PC-9 (cell line): ENCODE measurements at regions not wholly inside any gene's neighbourhood (a gene's known extent, or its start where the extent isn't known, plus 50 kb on each side); places are given as distances from the start of the nearest gene placed in this dataset.
"Not testable (repeated sequence)": the region's sequence is repeated elsewhere in the genome, so short reads cannot be mapped to it uniquely, and the experiment has no call there.

Experiments used
- BruUV-seq: library from RNA; stranded (reverse); fragments of 400-500 nt; replicated peaks from 2 replicates; lab custom pipeline; 2021; lab: Mats Ljungman, UMichigan
- CTCF ChIA-PET: fragments of 300-600 bp; sonication (Branson Sonifier 250); formaldehyde crosslinking; loops from one replicate; lab custom pipeline; 2022; ENCODE audit warnings: antibody characterized with exemption; lab: Charles Lee
- POLR2A ChIA-PET: fragments of 300-600 bp; sonication (Branson Sonifier 250); formaldehyde crosslinking; loops from one replicate; lab custom pipeline; 2022; ENCODE audit warnings: antibody characterized with exemption; ENCODE audit not compliant: unreplicated experiment; lab: Charles Lee
- DNase-seq, 2 experiments: peaks; one replicate each; pipeline versions ENCODE4 v3.0.0 to v3.0.0-alpha.2; 2015 to 2022; ENCODE audit warnings: mixed read lengths in 1 of 2
- H2AFZ ChIP-seq: fragments of 200-600 bp; sonication (generic); 2 replicates; pipeline ENCODE4 v1.8.1; 2017; ENCODE audit warnings: antibody characterized with exemption
- H3F3A ChIP-seq: fragments of 200-600 bp; sonication (generic); 2 replicates; pipeline ENCODE4 v1.8.1; 2017; ENCODE audit warnings: antibody characterized with exemption, mild to moderate bottlenecking, low read depth; ENCODE audit not compliant: insufficient read depth
- H3K27ac ChIP-seq: fragments of 200-600 bp; sonication (generic); 2 replicates; pipeline ENCODE4 v1.6.1; 2016; ENCODE audit warnings: mixed run types
- H3K27me3 ChIP-seq: fragments of 200-600 bp; sonication (generic); 2 replicates; pipeline ENCODE4 v1.6.1; 2016; ENCODE audit warnings: low read depth, mixed run types; ENCODE audit not compliant: insufficient read depth
- H3K36me3 ChIP-seq: fragments of 200-600 bp; sonication (generic); 2 replicates; pipeline ENCODE4 v1.6.1; 2016; ENCODE audit warnings: low read depth, mixed run types
- H3K4me1 ChIP-seq: fragments of 200-600 bp; sonication (generic); replicated peaks from 2 replicates; pipeline ENCODE4 v1.6.1; 2016; ENCODE audit warnings: mixed run types; ENCODE audit not compliant: insufficient read depth
- H3K4me2 ChIP-seq: fragments of 200-600 bp; sonication (generic); 2 replicates; pipeline ENCODE4 v1.6.1; 2017; ENCODE audit warnings: mixed run types
- H3K4me3 ChIP-seq: fragments of 200-600 bp; sonication (generic); 2 replicates; pipeline ENCODE4 v1.6.1; 2016; ENCODE audit warnings: mixed run types
- H3K79me2 ChIP-seq: fragments of 200-600 bp; sonication (generic); 2 replicates; pipeline ENCODE4 v1.6.1; 2017; ENCODE audit warnings: low read depth, mixed run types
- H3K9me2 ChIP-seq: fragments of 200-600 bp; sonication (generic); 2 replicates; pipeline ENCODE4 v1.8.1; 2017; ENCODE audit warnings: mild to moderate bottlenecking; ENCODE audit not compliant: insufficient read depth
- H3K9me3 ChIP-seq: fragments of 200-600 bp; sonication (generic); 2 replicates; pipeline ENCODE4 v1.8.1; 2016; ENCODE audit warnings: low read depth; ENCODE audit not compliant: insufficient read depth
- H4K20me1 ChIP-seq: fragments of 200-600 bp; sonication (generic); 2 replicates; pipeline ENCODE4 v1.8.1; 2017; ENCODE audit not compliant: insufficient read depth
- EZH2 ChIP-seq: fragments of 200-600 bp; sonication (generic); IDR thresholded peaks from 2 replicates; pipeline ENCODE4 v1.8.0; 2017; ENCODE audit warnings: antibody characterized with exemption, low read depth
- intact Hi-C: fragments of 100-400 bp; cut with micrococcal nuclease; formaldehyde crosslinking; loops from one replicate; pipeline ENCODE4 v1.10.0; 2022; ENCODE audit not compliant: unreplicated experiment
- TF ChIP-seq, protein P1 (sequence below): fragments of 200-600 bp; sonication (generic); conservative IDR thresholded peaks from 2 replicates; pipeline ENCODE4 v1.6.1; 2017; ENCODE audit warnings: mixed run types, antibody characterized with exemption, mild to moderate bottlenecking, moderate library complexity

DNA sequence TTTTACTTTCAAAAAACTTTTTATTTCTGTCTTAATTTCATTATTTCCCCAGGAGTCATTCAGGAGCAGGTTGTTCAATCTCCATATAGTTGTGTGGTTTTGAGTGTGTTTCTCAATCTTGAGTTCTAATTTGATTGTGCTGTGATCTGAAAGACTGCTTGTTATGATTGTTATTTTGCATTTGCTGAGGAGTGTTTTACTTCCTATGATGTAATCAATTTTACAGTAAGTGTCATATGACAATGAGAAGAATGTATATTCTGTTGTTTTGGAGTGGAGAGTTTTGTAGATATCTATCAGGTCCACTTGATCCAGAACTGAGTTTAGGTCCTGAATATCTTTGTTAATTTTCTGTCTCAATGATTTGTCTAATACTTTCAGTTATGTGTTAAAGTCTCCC, 706.9 kb upstream of the CTNND2 start:
- ChIA-PET POLR2A (no interaction called here), CTCF (no interaction called here)
- intact Hi-C loops, result no loop called here

DNA sequence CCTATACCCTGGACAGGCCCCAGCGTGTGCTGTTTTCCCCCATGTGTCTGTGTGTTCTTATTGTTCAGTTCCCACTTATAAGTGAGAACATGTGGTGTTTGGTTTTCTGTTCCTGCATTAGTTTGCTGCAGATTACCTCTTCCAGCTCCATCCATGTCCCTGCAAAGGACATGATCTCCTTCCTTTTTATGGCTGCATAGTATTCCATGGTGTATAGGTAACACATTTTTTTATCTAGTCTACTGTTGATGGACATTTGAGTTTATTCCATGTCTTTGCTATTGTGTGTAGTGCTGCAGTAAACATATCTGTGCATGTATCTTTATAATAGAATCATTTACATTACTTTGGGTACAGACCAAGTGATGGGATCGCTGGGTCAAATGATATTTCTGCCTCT, 703.6 kb upstream of the CTNND2 start:
- BruUV-seq, POLR2A ChIA-PET, H3K27ac ChIP-seq, H3K4me3 ChIP-seq, H3K36me3 ChIP-seq, H3K9me2 ChIP-seq, H3F3A ChIP-seq, H3K27me3 ChIP-seq, H2AFZ ChIP-seq, H3K4me1 ChIP-seq, H3K79me2 ChIP-seq, DNase-seq, H3K4me2 ChIP-seq, intact Hi-C loops, H4K20me1 ChIP-seq, H3K9me3 ChIP-seq, CTCF ChIA-PET: not testable (repeated sequence)

More for the DNA sequence above, 706.9 kb upstream of the CTNND2 start:
- Histone ChIP-seq H3K9me3 (no peaks in the 10 kb centered on the region), H3K4me3 (no peak overlapping the region), H3F3A (no peaks in the 10 kb centered on the region), H3K4me2 (no peak overlapping the region), H4K20me1 (no peaks in the 10 kb centered on the region), H3K79me2 (no peaks in the 10 kb centered on the region), H3K27me3 (no peaks in the 10 kb centered on the region), H3K27ac (no peak overlapping the region), H3K9me2 (no peaks in the 10 kb centered on the region), H3K4me1 (no peaks in the 10 kb centered on the region), H2AFZ (no peak overlapping the region), H3K36me3 (no peaks in the 10 kb centered on the region)
- TF ChIP-seq, protein P1, sequence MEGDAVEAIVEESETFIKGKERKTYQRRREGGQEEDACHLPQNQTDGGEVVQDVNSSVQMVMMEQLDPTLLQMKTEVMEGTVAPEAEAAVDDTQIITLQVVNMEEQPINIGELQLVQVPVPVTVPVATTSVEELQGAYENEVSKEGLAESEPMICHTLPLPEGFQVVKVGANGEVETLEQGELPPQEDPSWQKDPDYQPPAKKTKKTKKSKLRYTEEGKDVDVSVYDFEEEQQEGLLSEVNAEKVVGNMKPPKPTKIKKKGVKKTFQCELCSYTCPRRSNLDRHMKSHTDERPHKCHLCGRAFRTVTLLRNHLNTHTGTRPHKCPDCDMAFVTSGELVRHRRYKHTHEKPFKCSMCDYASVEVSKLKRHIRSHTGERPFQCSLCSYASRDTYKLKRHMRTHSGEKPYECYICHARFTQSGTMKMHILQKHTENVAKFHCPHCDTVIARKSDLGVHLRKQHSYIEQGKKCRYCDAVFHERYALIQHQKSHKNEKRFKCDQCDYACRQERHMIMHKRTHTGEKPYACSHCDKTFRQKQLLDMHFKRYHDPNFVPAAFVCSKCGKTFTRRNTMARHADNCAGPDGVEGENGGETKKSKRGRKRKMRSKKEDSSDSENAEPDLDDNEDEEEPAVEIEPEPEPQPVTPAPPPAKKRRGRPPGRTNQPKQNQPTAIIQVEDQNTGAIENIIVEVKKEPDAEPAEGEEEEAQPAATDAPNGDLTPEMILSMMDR, result no peak
- no peak for TF ChIP-seq EZH2
- BruUV-seq, result no TSS peak
- no peak for DNase-seq

DNA sequence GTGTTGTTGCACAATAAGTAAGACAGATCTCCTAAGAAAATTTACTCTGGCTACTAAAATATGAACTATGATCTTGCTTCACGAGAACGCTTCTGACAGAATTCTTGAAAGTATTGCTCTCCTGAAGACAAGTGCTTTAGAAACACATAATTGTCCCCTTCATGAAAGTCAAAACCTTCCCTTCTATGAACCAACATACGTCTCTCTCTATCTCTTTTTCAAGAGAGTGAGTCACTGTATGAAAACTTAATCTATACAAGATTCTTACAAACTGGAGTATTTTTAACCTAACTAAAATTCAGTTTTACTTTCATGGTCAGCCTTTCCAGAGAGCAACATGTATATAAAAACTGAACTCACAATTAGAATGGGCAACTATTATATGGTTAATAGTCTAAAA, 688.0 kb upstream of the CTNND2 start:
- Histone ChIP-seq H3K27ac (no peak overlapping the region), H4K20me1 (no peaks in the 10 kb centered on the region), H3K4me1 (no peaks in the 10 kb centered on the region), H3K9me2 (no peaks in the 10 kb centered on the region), H3K4me3 (no peak overlapping the region), H3K4me2 (no peak overlapping the region), H3K36me3 (no peaks in the 10 kb centered on the region), H3K27me3 (no peaks in the 10 kb centered on the region), H3F3A (no peaks in the 10 kb centered on the region), H3K9me3 (no peaks in the 10 kb centered on the region), H2AFZ (no peak overlapping the region), H3K79me2 (no peaks in the 10 kb centered on the region)
- DNase-seq, result no peak
- ChIA-PET CTCF (no interaction called here), POLR2A (no interaction called here)
- no TSS peak for BruUV-seq
- intact Hi-C loops, result no loop called here
- TF ChIP-seq, protein P1, result no peak
- no peak for TF ChIP-seq EZH2

DNA sequence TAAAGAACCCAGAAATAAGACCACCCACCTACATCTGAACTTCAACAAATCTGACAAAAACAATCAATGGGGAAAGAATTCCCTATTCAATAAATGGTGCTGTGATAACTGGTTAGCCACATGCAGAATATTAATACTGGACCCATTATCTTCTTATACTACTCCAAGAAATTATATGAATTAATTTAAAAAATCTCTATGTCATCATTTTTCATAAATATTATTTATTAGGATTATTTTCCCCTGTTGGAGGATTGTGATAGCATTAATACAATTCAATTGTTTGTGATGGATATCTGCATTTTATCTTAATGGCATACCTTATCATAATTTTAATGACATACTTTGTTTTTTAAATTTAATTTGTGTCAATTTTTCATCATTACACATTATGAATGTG, 682.2 kb upstream of the CTNND2 start:
- no TSS peak for BruUV-seq
- no peaks in the 10 kb centered on the region for H3K9me2 ChIP-seq
- no peak overlapping the region for H3K4me2 ChIP-seq
- no peaks in the 10 kb centered on the region for H3K79me2 ChIP-seq
- no peak overlapping the region for H3K4me3 ChIP-seq
- intact Hi-C loops, result no loop called here
- H3K4me1 ChIP-seq, result no peaks in the 10 kb centered on the region
- POLR2A ChIA-PET, result no interaction called here
- no peaks in the 10 kb centered on the region for H3K27me3 ChIP-seq
- CTCF ChIA-PET, result no interaction called here
- no peak overlapping the region for H2AFZ ChIP-seq
- no peaks in the 10 kb centered on the region; the same call in 1 of the 2 replicates for H3F3A ChIP-seq
- TF ChIP-seq EZH2, result no peak
- TF ChIP-seq, protein P1, result no peak
- no peaks in the 10 kb centered on the region for H3K36me3 ChIP-seq
- no peaks in the 10 kb centered on the region for H4K20me1 ChIP-seq
- no peak overlapping the region for H3K27ac ChIP-seq
- no peak for DNase-seq
- no peaks in the 10 kb centered on the region for H3K9me3 ChIP-seq

DNA sequence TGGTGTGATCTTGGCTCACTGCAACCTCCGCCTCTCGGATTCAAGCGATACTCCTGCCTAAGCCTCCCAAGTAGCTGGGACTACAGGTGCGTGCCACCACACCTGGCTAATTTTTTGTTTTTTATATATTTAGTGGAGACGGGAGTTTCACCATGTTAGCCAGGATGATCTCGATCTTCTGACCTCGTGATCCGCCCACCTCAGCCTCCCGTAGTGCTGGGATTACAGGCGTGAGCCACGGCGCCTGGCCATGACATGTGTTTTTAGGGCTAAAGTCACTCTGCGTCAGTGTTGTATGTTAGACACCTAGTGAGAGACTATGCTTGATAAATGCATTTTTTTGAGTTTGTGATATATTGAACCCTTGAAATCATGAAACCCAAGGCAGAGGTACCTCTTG, 674.6 kb upstream of the CTNND2 start:
- DNase-seq, BruUV-seq, intact Hi-C loops, H2AFZ ChIP-seq, H3K4me2 ChIP-seq, H3F3A ChIP-seq, H3K9me3 ChIP-seq, H3K4me1 ChIP-seq, H4K20me1 ChIP-seq, H3K27me3 ChIP-seq, CTCF ChIA-PET, H3K4me3 ChIP-seq, H3K79me2 ChIP-seq, H3K9me2 ChIP-seq, H3K36me3 ChIP-seq, POLR2A ChIA-PET, H3K27ac ChIP-seq: not testable (repeated sequence)
